GM21381 (cell line): ENCODE measurements at regions not wholly inside any gene's neighbourhood (a gene's known extent, or its start where the extent isn't known, plus 50 kb on each side); places are given as distances from the start of the nearest gene placed in this dataset.

Experiments used
- ATAC-seq: cut with Tn5 transposase; IDR thresholded peaks from one replicate; pipeline ENCODE4 v1.9.1; 2021; ENCODE audit warnings: mild to moderate bottlenecking, moderate library complexity; ENCODE audit not compliant: unreplicated experiment

GRCh38 chr4:22988526-22988925, 295.8 kb downstream of the GBA3 start:
- ATAC-seq: no peak

DNA sequence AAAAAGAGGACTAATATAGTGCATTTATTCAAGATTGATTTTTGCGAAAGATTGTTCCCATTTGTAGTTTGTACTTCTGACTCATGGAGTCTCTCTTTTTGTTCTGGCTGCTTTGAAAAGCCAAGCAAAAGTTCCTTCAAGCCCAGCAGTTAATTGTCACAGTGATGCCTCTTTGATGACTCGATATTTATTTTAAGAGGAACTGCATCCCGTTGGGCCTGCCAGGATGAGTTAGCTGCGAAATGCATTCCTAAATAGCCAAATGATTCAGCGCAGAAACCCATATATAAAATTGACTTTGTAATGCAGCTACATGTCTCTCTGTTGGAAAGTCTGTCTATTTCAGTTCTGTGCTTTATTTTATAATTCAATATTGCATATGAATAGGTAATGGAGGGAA, 295.1 kb downstream of the GBA3 start:
- ATAC-seq: no peak

GRCh38 chr4:22986881-22987280, 294.1 kb downstream of the GBA3 start:
- ATAC-seq: no peak

- ATAC-seq: no peak
These were observed 293.5 kb downstream of the GBA3 start for GRCh38 chr4:22986262-22986661.

DNA sequence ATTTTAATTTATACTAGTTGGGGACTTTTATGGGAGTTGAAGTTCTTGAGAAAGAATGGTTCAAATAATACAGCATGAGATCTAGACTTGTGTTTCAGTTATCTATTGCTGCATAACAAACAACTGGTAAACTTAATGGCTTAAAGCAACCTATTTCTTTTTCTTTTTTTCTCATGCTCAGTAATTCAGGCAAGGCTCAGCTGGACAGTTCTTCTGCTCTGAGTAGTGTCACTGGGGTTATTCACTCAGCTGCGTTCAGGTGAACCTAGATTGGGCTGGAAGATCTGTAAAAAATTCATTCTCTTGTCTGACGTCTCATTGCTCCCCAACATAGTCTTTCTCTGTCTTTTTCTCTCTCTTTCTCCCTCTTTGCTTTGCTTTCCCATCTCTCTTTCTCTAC, 291.7 kb downstream of the GBA3 start:
- ATAC-seq: no peak

GRCh38 chr4:22978656-22979055, 285.9 kb downstream of the GBA3 start:
- no peak for ATAC-seq

- no peak for ATAC-seq
These were observed 277.9 kb downstream of the GBA3 start for GRCh38 chr4:22970665-22971064.

DNA sequence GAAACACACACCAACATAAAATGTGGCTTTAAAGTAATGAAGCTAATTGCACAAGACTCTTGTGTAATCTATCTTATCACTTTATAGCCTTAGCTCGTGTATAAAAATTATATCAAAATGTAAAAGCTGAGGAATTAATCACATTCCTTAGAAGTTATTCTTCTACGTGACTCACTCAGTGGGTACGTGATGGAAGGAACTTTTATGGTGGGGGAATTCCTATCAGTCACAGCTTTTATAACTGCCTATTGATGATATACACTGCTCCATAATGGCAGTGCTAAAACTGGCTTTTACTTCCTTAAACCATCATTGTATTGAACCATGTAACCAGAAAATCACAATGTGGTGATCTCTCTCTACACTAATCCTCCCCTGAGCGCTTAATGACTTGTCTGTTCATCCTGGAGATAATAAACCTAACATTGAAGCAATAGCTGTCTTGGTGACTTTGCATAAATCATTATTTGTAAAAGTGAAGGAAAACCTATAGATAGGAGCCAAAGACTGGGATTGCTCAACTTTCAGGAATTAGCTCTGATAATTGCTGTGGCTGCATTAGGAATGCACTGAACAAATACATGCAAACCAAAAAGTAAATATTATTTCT, 276.7 kb downstream of the GBA3 start:
- no peak for ATAC-seq

DNA sequence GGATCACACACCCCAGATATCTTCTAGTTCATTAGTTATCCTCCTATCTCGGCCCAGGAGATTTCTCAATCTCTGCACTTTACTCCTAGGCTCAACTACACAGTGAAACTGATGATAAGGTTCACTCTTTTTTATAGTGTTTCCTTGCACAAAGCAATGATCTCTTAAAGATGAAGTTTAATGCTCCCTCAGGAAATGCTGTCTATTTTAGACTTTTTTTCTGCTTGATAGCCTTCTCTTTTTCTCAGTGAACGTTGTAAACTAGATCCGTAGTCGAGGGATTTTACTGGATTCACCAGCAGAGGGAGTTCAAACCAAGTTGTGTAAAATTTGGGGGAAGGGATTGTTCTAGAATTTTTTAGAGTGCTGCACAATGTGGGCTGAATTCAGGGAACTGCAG, 269.6 kb downstream of the GBA3 start:
- no peak for ATAC-seq

GRCh38 chr4:22959483-22959882, 266.7 kb downstream of the GBA3 start:
- ATAC-seq: no peak

- ATAC-seq: no peak
These were observed 265.1 kb downstream of the GBA3 start for GRCh38 chr4:22957774-22958309.

GRCh38 chr4:22949161-22949855, 256.6 kb downstream of the GBA3 start:
- no peak for ATAC-seq

GRCh38 chr4:22947851-22948250, 255.1 kb downstream of the GBA3 start:
- ATAC-seq: no peak

DNA sequence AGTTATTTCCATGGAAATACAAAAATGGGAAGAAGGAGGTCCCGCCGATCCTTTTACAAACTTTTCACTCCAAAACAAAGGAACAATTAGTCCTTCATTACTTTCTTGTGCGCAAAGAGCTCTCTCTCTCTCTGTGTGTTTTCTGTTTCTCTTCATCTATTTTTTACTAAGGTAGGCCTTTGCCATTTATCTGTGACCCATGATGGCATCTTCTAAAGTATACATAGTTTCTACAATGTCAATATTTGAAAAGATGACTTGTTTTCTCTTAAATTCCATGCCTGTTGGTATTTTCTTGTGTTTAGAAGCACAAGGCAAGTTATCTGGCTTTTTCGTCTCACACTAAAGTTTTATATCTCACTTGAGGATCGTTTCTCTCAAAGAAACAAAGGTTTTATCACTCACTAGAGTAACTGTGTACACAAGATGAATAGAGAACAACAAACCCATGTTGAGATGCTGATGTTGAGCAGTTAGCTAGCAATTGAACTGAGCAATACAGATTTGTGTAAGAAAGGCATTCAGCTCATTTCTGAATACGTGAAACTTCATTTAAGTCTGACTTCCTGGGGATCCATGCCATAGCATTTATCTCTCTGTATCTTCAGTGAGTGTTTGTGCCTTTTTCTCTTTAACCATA, 250.3 kb downstream of the GBA3 start:
- ATAC-seq: no peak

DNA sequence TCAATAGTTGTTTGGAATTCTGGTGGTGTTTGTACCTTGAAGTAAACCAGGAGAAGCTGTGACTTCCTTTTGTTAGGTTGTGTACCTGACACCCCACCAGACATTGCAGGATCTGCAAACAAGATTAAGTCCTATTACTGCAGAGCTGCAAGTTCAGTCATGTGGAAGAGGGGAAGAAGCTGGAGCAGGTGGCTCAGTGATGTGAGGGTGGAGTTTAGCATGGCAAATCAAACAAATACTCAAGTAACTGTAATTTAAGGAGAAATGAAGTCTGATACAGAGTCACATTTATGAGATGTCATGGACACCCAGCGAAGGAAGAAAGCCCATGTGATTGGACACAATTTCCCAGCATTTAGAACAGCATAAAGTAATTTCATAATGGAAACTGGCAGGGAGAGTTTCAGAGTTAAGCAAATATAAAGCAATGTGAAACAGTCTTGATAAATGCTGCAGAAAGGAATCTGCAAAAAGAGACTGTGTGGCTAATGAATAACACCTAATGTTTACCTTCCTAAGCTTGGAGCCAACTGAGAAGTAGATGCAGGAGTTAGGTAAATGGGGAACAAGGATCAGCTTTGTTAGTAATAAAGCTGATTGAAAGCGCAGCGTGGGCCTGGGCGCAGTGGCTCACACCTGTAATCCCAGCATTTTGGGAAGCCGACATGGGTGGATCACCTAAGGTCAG, 249.1 kb downstream of the GBA3 start:
- no peak for ATAC-seq

DNA sequence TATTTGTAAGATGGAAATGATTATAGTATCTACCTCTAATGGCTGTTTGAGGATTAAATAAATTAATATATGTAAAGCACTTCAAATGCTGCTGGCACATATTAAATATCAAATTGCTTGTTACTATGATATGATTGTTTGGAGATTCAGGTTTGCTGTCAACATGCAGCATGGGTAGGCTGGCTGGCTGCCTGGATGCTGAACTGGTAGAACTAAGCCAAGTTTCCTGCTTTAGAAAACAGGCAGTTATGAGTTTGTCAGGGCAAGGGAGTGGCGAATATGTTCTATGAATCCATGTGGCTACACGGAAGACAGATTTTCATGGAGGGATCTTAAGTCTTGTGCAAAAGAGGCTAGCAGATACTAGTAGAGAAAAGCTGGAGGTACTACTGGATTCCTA, 239.6 kb downstream of the GBA3 start:
- ATAC-seq: no peak

GRCh38 chr4:22922426-22922825, 229.7 kb downstream of the GBA3 start:
- no peak for ATAC-seq

- ATAC-seq: no peak
These were observed 229.2 kb downstream of the GBA3 start for GRCh38 chr4:22921936-22922335.

DNA sequence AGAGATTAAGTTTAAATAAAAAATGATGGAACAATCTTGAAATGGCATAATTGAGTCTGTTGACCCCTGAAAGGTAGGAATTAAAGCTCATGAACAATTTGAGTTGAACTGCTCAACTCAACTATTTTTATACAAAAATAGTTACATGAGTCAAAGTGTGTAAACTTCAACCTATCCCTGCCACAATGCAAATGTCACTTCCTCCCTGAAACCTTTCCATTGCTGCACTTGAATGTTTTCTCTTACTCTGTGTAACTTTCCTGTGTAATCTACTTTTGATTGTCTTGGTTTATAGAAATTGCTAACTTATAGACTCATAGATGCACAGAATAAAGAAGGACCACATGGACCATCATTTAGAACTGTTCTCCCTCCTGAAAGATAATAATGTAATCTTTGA, 218.5 kb downstream of the GBA3 start:
- ATAC-seq: no peak

DNA sequence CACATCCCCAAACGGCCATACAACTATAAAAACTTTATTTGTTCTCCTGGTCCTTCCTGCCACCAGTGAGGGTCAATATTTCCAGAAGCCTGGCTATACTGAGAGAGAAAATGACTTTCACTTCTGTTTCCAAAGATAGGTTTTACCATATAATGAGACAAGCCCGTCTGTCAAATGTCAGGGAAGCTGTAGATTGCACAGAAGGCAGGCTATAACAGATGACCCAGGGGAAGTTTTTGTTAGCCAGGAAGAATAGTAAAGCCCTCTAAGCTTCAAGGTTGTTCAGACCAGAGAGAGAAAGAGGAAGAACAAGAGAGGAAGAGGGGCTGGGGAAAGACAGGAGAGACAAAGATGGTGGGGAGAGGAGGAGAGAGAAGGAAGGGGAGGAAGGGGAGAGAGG, 217.5 kb downstream of the GBA3 start:
- no peak for ATAC-seq

- ATAC-seq: no peak
These were observed 213.3 kb downstream of the GBA3 start for GRCh38 chr4:22906045-22906444.

GRCh38 chr4:22903913-22904312, 211.2 kb downstream of the GBA3 start:
- ATAC-seq: no peak
